Endothelial cell (in vitro differentiated cells): ENCODE measurements at regions not wholly inside any gene's neighbourhood (a gene's known extent, or its start where the extent isn't known, plus 50 kb on each side); places are given as distances from the start of the nearest gene placed in this dataset.
"Not testable (repeated sequence)": the region's sequence is repeated elsewhere in the genome, so short reads cannot be mapped to it uniquely, and the experiment has no call there.

Experiments used
- DNase-seq: peaks from one replicate; pipeline ENCODE4 v3.0.0; 2021; ENCODE audit warnings: low spot score
- H3K27ac Mint-ChIP-seq: one replicate; pipeline ENCODE4 v1.8.0; 2021; ENCODE audit warnings: mixed read lengths, inconsistent platforms; ENCODE audit not compliant: unreplicated experiment
- H3K27me3 Mint-ChIP-seq: one replicate; pipeline ENCODE4 v1.8.0; 2021; ENCODE audit warnings: mild to moderate bottlenecking, moderate library complexity, mixed read lengths, inconsistent platforms; ENCODE audit not compliant: unreplicated experiment
- H3K36me3 Mint-ChIP-seq: one replicate; pipeline ENCODE4 v1.8.0; 2021; ENCODE audit warnings: mild to moderate bottlenecking, low read depth, mixed read lengths, inconsistent platforms; ENCODE audit not compliant: unreplicated experiment
- H3K4me1 Mint-ChIP-seq: one replicate; pipeline ENCODE4 v1.8.0; 2021; ENCODE audit warnings: mild to moderate bottlenecking, mixed read lengths, inconsistent platforms; ENCODE audit not compliant: unreplicated experiment
- H3K4me3 Mint-ChIP-seq: one replicate; pipeline ENCODE4 v1.8.0; 2021; ENCODE audit warnings: mild to moderate bottlenecking, mixed read lengths, inconsistent platforms; ENCODE audit not compliant: unreplicated experiment
- H3K9me3 Mint-ChIP-seq: one replicate; pipeline ENCODE4 v1.8.0; 2021; ENCODE audit warnings: mixed read lengths, inconsistent platforms; ENCODE audit not compliant: unreplicated experiment
- TF ChIP-seq, protein P1 (sequence below): fragments of 200-600 bp; sonication (generic); IDR thresholded peaks from one replicate; pipeline ENCODE4 v1.5.0; 2021; ENCODE audit warnings: antibody characterized with exemption; ENCODE audit not compliant: unreplicated experiment

DNA sequence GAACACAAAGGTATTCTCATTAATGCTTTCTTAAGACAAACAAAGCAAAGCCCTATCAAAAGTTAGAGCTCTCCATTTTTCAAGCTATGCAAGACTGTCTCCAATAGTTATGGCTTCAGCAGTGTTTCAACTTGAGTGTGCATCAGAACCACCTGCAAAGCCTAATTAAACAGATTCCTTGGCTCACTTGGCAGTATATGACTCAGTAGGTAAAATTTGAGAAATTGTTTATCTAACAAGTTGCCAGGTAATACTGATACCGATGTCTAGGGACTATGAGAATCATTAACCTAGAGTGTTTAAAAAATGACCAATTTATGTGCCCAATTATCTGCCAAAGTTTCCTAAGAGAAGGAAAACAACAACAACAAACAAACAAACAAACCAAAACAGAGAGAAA, 60.3 kb upstream of the PARP8 start:
- H3K27ac Mint-ChIP-seq = no peak overlapping the region
- no peak overlapping the region for H3K4me3 Mint-ChIP-seq
- H3K9me3 Mint-ChIP-seq = peaks cover 7% of the 10 kb centered on the region

DNA sequence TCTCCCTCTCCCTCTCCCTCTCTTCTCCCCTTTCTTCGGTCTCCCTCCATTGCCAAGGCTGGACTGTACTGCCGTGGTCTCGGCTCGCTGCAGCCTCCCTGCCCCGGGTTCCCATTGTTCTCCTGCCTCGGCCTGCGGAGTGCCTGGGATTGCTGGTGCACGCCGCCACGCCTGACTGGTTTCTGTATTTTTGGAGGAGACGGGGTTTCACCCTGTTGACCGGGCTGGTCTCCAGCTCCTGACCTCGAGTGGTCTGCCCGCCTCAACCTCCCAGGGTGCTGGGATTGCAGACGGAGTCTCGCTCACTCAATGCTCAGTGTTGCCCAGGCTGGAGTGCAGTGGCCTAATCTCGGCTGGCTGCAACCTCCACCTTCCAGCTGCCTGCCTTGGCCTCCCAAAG, 59.0 kb upstream of the PARP8 start:
- H3K27me3 Mint-ChIP-seq, DNase-seq, H3K4me3 Mint-ChIP-seq, H3K36me3 Mint-ChIP-seq, H3K9me3 Mint-ChIP-seq, H3K4me1 Mint-ChIP-seq, H3K27ac Mint-ChIP-seq: not testable (repeated sequence)

More for the DNA sequence above, 60.3 kb upstream of the PARP8 start:
- TF ChIP-seq, protein P1, sequence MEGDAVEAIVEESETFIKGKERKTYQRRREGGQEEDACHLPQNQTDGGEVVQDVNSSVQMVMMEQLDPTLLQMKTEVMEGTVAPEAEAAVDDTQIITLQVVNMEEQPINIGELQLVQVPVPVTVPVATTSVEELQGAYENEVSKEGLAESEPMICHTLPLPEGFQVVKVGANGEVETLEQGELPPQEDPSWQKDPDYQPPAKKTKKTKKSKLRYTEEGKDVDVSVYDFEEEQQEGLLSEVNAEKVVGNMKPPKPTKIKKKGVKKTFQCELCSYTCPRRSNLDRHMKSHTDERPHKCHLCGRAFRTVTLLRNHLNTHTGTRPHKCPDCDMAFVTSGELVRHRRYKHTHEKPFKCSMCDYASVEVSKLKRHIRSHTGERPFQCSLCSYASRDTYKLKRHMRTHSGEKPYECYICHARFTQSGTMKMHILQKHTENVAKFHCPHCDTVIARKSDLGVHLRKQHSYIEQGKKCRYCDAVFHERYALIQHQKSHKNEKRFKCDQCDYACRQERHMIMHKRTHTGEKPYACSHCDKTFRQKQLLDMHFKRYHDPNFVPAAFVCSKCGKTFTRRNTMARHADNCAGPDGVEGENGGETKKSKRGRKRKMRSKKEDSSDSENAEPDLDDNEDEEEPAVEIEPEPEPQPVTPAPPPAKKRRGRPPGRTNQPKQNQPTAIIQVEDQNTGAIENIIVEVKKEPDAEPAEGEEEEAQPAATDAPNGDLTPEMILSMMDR = no peak
- Mint-ChIP-seq H3K36me3 (no peaks in the 10 kb centered on the region), H3K27me3 (peaks cover 2% of the 10 kb centered on the region), H3K4me1 (no peaks in the 10 kb centered on the region)
- DNase-seq = no peak

DNA sequence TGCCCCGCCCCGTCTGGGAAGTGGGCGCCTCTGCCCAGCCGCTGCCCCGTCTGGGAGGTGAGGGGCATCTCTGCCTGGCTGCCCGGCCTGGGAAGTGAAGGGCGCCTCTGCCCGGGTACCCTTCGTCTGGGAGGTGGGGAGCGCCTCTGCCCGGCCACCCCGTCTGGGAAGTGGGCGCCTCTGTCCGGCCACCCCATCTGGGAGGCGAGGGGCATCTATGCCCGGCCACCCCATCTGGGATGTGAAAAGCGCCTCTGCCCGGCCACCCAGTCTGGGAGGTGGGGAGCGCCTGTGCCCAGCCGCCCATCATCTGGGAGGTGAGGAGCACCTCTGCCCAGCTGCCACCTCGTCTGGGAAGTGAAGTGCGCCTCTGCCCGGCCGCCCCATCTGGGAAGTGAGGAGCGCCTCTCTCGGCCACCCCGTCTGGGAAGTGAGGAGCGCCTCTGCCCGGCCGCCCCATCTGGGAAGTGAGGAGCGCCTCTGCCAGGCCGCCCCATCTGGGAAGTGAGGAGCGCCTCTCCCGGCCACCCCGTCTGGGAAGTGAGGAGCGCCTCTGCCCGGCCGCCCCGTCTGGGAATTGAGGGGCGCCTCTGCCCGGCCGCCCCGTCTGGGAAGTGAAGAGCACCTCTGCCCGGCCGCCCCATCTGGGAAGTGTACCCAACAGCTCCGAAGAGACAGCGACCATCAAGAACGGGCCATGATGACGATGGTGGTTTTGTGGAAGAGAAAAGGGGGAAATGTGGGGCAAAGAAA, 58.3 kb upstream of the PARP8 start:
- H3K4me3 Mint-ChIP-seq, H3K4me1 Mint-ChIP-seq, H3K9me3 Mint-ChIP-seq, H3K27me3 Mint-ChIP-seq, H3K27ac Mint-ChIP-seq, H3K36me3 Mint-ChIP-seq, DNase-seq: not testable (repeated sequence)

DNA sequence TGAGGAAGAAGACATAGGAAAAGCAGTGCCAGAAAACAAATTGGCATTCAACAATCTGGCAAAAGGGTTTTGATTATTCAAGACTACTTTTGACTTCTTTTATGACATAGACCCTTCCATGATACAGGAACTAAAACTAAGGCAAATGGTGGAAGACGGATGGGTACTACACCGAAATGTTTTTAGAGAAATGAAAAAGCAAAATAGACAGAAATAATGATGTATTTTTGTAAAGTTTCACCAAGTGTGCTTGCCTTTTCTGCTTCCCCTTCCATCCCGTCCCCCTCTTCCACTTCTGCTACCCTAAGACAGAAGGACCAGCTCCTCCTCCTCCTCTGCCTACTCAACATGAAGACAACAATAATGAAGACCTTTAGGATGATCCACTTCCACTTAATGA, 53.4 kb upstream of the PARP8 start:
- DNase-seq, H3K27ac Mint-ChIP-seq, H3K4me1 Mint-ChIP-seq, H3K4me3 Mint-ChIP-seq, H3K9me3 Mint-ChIP-seq, H3K27me3 Mint-ChIP-seq, H3K36me3 Mint-ChIP-seq: not testable (repeated sequence)
